BE2C (cell line): ENCODE measurements at regions not wholly inside any gene's neighbourhood (a gene's known extent, or its start where the extent isn't known, plus 50 kb on each side); places are given as distances from the start of the nearest gene placed in this dataset.

ENCODE experiments used
- DNase-seq: peaks from one replicate; pipeline ENCODE4 v3.0.0-alpha.2; 2020
- H3K27me3 ChIP-seq: fragments of 250-450 bp; sonication (Bioruptor Pico); 2 replicates; pipeline ENCODE4 v1.5.1; 2020; ENCODE audit warnings: mild to moderate bottlenecking
- H3K36me3 ChIP-seq: fragments of 250-450 bp; sonication (Bioruptor Pico); 2 replicates; pipeline ENCODE4 v1.5.1; 2020; ENCODE audit warnings: mild to moderate bottlenecking
- H3K4me1 ChIP-seq: fragments of 250-450 bp; sonication (Bioruptor Pico); 2 replicates; pipeline ENCODE4 v1.5.1; 2020
- H3K4me3 ChIP-seq: 2 replicates; pipeline ENCODE4 v1.5.1; 2011; ENCODE audit warnings: low read depth, low read length
- H3K9me3 ChIP-seq: fragments of 250-450 bp; sonication (Bioruptor Pico); 2 replicates; pipeline ENCODE4 v1.5.1; 2020
- CTCF ChIP-seq: IDR thresholded peaks from 2 replicates; pipeline ENCODE4 v1.5.1; 2012; ENCODE audit warnings: mild to moderate bottlenecking, low read depth, low read length

- Histone ChIP-seq H3K27me3 (no peaks in the 10 kb centered on the region), H3K36me3 (no peaks in the 10 kb centered on the region), H3K4me3 (no peak overlapping the region), H3K9me3 (no peaks in the 10 kb centered on the region), H3K4me1 (no peaks in the 10 kb centered on the region)
- DNase-seq: no peak
- TF ChIP-seq CTCF: no peak
Observed at GRCh38 chr5:87845734-87846133, 422.9 kb downstream of the TMEM161B start.

DNA sequence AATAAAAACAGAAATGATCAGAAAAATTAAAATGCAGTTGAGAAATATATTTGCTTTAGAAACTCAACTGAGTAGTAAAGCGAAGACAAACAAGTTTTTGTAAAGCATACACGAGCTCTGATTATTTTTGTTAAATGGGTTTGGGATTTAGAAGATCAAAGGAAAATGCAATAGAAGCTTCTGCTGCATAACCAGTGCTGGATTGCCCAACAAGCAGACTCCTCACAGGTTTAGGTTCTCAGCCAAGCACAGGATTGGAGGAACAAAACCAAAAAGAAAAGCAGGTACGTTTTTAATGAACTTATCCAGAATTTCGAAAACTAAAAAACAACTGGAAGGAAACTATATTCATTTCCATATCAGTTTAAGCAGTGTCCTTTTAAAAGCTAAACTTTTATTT lies 423.8 kb downstream of the TMEM161B start:
- no peaks in the 10 kb centered on the region for H3K36me3 ChIP-seq
- no peak for DNase-seq
- no peak for TF ChIP-seq CTCF
- H3K9me3 ChIP-seq: no peaks in the 10 kb centered on the region
- H3K4me1 ChIP-seq: no peaks in the 10 kb centered on the region
- H3K4me3 ChIP-seq: no peak overlapping the region
- no peaks in the 10 kb centered on the region for H3K27me3 ChIP-seq

DNA sequence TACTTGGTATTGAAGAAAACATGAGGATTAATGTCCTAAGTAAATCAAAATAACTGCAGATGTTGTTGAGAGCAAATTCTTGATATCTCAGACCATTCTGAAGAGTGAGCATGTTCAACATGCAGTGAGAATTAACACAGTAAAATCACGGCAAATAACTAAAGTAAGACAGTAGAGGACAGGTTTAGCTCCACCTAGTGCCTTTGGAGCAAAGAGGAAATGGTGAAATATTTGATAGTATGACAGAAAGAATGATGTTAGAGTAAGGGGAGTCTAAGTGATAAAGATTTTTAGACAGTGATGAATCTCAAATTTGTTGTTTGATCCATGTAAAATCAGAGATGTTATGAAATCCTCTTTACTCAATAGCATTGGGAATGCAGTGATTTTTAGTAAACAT lies 424.2 kb downstream of the TMEM161B start:
- no peaks in the 10 kb centered on the region for H3K4me1 ChIP-seq
- no peaks in the 10 kb centered on the region for H3K27me3 ChIP-seq
- TF ChIP-seq CTCF: no peak
- H3K9me3 ChIP-seq: no peaks in the 10 kb centered on the region
- no peak for DNase-seq
- no peaks in the 10 kb centered on the region for H3K36me3 ChIP-seq
- H3K4me3 ChIP-seq: no peak overlapping the region

DNA sequence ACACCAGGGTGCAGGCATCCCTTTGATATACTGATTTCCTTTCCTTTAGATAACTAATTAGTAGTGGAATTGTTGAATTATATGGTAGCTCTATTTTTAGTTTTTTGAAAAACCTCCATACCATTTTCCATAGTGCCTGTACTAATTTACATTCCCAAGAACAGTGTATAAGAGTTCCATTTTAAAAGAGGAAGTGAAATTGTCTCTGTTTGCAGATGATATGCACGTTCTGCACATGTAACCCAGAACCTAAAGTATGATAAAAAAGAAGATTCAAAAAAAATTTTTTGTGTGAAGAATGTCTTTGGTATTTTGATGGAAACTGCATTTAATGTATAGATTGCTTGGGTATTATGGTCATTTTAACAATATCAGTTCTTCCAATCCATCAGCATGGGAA lies 424.0 kb upstream of the CCNH start:
- no peaks in the 10 kb centered on the region for H3K9me3 ChIP-seq

DNA sequence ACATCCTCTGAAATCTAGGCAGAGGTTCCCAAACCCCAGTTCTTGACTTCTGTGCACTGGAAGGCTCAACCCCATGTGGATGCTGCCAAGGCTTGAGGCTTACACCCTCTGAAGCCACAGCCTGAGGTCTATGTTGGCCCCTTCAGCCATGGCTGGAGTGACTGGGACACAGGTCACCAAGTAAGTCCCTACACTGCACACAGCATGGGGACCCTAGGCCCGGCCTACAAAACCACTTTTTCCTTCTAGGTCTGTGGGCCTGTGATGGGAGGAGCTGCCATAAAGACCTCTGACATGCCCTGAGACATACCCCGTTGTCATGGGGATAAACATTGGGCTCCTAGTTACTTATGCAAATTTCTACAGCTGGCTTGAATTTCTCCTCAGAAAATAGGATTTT lies 418.8 kb upstream of the CCNH start:
- TF ChIP-seq CTCF: no peak
- Histone ChIP-seq H3K9me3 (no peaks in the 10 kb centered on the region), H3K4me3 (no peak overlapping the region), H3K27me3 (no peaks in the 10 kb centered on the region), H3K4me1 (no peaks in the 10 kb centered on the region), H3K36me3 (no peaks in the 10 kb centered on the region)
- DNase-seq: no peak

More for the DNA sequence above, 424.0 kb upstream of the CCNH start:
- DNase-seq: no peak
- H3K4me1 ChIP-seq: no peaks in the 10 kb centered on the region
- no peak overlapping the region for H3K4me3 ChIP-seq
- H3K36me3 ChIP-seq: no peaks in the 10 kb centered on the region
- no peaks in the 10 kb centered on the region for H3K27me3 ChIP-seq
- TF ChIP-seq CTCF: no peak

DNA sequence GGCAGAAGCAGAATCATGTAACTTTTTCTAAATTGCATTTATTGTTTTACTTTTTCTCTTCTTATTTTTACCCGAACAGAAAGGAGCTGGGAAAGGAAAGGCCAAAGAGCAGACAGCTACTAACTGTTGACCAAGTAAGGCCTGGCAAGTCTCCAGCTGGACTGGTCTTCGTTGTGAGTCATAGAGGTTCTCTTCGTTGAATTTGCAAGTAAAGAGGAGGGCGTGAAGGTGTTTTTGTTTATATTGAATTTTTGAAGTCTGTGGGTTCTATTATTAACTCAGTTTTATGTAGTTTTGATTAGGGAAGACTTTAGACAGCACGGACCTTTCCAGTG lies 416.5 kb upstream of the CCNH start:
- DNase-seq: no peak
- TF ChIP-seq CTCF: no peak
- no peaks in the 10 kb centered on the region for H3K36me3 ChIP-seq
- no peaks in the 10 kb centered on the region for H3K27me3 ChIP-seq
- H3K4me3 ChIP-seq: no peak overlapping the region
- no peaks in the 10 kb centered on the region for H3K4me1 ChIP-seq
- no peaks in the 10 kb centered on the region for H3K9me3 ChIP-seq
